ENCODE measurements at regions not wholly inside any gene's neighbourhood (a gene's known extent, or its start where the extent isn't known, plus 50 kb on each side); places are given as distances from the start of the nearest gene placed in this dataset.

DNA sequence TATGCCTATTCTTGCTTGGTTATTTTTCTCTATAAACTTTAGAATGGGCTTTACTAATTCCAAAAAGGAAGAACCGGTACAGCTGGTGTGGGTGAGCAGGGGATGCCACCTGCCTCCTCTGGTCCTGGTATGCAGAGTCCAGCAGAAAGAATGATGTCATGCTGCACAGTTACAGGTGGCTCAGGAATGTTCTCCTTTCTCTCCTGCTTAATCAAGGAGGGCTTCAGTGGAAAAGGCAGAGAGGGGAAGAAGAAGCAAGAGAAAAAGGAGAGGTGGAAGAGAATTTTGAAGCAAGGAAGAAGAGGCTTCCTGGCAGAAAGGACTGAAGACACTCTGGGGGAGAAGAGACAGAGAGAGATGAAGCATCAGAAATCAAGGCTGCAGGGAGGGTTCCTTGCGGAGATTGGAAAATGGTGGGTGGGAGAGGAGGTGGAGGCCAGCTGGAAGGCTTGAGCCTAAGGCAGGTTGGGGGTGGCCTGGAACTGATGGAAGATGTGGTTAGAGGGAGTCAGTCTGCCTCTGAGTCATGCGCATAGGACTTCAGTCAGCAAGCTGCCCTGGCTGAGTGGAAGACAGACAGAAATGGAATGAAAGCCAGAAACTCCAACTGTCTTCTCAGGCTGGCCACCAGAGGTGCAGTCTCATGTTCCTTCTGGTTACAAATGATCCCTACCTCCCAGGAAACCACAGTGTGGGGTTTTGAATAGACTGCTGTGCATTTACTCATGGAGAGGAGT is 64.6 kb upstream of the CRHR1 start (continued):
- TF ChIP-seq, protein P1, sequence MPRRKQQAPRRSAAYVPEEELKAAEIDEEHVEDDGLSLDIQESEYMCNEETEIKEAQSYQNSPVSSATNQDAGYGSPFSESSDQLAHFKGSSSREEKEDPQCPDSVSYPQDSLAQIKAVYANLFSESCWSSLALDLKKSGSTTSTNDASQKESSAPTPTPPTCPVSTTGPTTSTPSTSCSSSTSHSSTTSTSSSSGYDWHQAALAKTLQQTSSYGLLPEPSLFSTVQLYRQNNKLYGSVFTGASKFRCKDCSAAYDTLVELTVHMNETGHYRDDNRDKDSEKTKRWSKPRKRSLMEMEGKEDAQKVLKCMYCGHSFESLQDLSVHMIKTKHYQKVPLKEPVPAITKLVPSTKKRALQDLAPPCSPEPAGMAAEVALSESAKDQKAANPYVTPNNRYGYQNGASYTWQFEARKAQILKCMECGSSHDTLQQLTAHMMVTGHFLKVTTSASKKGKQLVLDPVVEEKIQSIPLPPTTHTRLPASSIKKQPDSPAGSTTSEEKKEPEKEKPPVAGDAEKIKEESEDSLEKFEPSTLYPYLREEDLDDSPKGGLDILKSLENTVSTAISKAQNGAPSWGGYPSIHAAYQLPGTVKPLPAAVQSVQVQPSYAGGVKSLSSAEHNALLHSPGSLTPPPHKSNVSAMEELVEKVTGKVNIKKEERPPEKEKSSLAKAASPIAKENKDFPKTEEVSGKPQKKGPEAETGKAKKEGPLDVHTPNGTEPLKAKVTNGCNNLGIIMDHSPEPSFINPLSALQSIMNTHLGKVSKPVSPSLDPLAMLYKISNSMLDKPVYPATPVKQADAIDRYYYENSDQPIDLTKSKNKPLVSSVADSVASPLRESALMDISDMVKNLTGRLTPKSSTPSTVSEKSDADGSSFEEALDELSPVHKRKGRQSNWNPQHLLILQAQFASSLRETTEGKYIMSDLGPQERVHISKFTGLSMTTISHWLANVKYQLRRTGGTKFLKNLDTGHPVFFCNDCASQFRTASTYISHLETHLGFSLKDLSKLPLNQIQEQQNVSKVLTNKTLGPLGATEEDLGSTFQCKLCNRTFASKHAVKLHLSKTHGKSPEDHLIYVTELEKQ (tag by site-specific recombination; IDR thresholded peaks at IDR 0.05; ENCODE audit: borderline replicate concordance): no peak

DNA sequence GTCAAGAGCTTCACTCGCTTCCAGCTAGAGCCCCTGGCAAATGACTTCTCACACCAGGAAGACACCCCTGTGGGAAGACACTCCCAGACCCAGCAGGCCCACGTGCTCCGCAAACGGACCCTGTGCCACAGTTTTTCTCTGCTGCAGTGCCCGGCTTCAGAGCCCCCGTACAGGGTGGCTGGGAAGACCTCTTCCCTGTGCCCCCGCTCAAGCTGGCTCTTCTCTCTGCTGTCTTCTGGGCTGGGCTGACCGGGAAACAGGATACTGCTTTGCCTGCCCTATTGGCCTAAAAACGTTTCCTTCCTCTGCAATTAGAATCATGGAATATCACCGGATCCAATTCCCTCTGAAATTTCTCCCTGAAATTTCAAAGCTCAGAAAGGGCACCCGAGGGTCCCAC is 63.7 kb upstream of the CRHR1 start:
- H3K36me3 ChIP-seq (ENCODE audit: control insufficient read depth in 2 of 2, insufficient read depth in 1 of 2, low read length in 2 of 2): no peaks in the 10 kb centered on the region
- ChIA-PET POLR2A (no interaction called here), CTCF (interaction anchor here (0.7 to 2.8 kb wide), 10 partner anchors 8 to 173 kb away, joined by 3 to 12 read pairs (median 6); partner anchors contain the start of gene CRHR1)
- H3K27ac ChIP-seq (ENCODE audit: extremely low read depth, low read depth, low read length): no peak overlapping the region
- H3K9me3 ChIP-seq (ENCODE audit: control insufficient read depth, insufficient read depth, low read depth, low read length): no peaks in the 10 kb centered on the region
- H3K4me1 ChIP-seq (ENCODE audit: control insufficient read depth, insufficient read depth, low read length): peaks cover 2% of the 10 kb centered on the region; the same call in 1 of the 2 replicates
- no peak overlapping the region for H3K4me3 ChIP-seq (ENCODE audit: low read depth, low read length)
- TF ChIP-seq ZNF423 (tag by site-specific recombination; IDR thresholded peaks at IDR 0.05) (no peak), ZNF140 (tag by site-specific recombination; IDR thresholded peaks at IDR 0.05) (no peak), ZNF571 (tag by site-specific recombination; IDR thresholded peaks at IDR 0.05) (no peak), KLF16 (tag by site-specific recombination; IDR thresholded peaks at IDR 0.05) (no peak)
- TF ChIP-seq, protein P2, sequence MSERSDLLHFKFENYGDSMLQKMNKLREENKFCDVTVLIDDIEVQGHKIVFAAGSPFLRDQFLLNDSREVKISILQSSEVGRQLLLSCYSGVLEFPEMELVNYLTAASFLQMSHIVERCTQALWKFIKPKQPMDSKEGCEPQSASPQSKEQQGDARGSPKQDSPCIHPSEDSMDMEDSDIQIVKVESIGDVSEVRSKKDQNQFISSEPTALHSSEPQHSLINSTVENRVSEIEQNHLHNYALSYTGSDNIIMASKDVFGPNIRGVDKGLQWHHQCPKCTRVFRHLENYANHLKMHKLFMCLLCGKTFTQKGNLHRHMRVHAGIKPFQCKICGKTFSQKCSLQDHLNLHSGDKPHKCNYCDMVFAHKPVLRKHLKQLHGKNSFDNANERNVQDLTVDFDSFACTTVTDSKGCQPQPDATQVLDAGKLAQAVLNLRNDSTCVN (tag by site-specific recombination; optimal IDR thresholded peaks at IDR 0.05): no peak
- TF ChIP-seq, protein P3, sequence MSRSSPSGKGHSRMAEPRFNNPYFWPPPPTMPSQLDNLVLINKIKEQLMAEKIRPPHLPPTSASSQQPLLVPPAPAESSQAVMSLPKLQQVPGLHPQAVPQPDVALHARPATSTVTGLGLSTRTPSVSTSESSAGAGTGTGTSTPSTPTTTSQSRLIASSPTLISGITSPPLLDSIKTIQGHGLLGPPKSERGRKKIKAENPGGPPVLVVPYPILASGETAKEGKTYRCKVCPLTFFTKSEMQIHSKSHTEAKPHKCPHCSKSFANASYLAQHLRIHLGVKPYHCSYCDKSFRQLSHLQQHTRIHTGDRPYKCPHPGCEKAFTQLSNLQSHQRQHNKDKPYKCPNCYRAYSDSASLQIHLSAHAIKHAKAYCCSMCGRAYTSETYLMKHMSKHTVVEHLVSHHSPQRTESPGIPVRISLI (tag by site-specific recombination; IDR thresholded peaks at IDR 0.05): no peak

DNA sequence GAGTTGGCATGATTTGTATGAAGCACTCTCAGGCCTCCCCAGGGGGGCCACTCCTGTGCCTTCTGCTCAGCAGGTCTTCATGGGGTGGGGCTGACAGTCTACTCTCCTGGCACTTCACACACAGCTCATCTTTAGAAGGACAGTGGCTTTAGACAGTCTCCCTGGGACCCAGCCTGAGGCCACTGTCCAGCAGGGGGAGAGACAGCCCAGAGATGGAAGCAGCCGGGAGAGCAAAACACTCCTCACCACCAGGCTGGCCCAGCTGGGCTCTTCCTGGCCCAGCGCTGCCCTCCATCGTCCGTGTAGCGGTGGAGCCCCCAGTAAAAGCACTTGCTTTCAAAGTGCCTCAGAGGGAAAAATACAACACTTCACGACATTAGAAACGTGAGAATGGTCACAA is 62.0 kb upstream of the CRHR1 start:
- POLR2A ChIA-PET: no interaction called here
- TF ChIP-seq ZNF169 (tag by site-specific recombination; IDR thresholded peaks at IDR 0.05): no peak
- TF ChIP-seq, protein P4, sequence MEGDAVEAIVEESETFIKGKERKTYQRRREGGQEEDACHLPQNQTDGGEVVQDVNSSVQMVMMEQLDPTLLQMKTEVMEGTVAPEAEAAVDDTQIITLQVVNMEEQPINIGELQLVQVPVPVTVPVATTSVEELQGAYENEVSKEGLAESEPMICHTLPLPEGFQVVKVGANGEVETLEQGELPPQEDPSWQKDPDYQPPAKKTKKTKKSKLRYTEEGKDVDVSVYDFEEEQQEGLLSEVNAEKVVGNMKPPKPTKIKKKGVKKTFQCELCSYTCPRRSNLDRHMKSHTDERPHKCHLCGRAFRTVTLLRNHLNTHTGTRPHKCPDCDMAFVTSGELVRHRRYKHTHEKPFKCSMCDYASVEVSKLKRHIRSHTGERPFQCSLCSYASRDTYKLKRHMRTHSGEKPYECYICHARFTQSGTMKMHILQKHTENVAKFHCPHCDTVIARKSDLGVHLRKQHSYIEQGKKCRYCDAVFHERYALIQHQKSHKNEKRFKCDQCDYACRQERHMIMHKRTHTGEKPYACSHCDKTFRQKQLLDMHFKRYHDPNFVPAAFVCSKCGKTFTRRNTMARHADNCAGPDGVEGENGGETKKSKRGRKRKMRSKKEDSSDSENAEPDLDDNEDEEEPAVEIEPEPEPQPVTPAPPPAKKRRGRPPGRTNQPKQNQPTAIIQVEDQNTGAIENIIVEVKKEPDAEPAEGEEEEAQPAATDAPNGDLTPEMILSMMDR (tag by site-specific recombination; IDR thresholded peaks at IDR 0.05): 0 out of 2 replicates have a peak, but pooled peaks have one; percentile 19
- H3K4me1 ChIP-seq (ENCODE audit: control insufficient read depth, insufficient read depth, low read length): peaks cover 2% of the 10 kb centered on the region; the same call in 1 of the 2 replicates
- CTCF ChIA-PET: interaction anchor here (0.7 to 2.8 kb wide), 7 partner anchors 9 to 503 kb away, joined by 3 to 12 read pairs (median 3); partner anchors contain the start of gene CRHR1
- H3K27ac ChIP-seq (ENCODE audit: extremely low read depth, low read depth, low read length): no peak overlapping the region
- no peak overlapping the region for H3K4me3 ChIP-seq (ENCODE audit: low read depth, low read length)
- H3K36me3 ChIP-seq (ENCODE audit: control insufficient read depth in 2 of 2, insufficient read depth in 1 of 2, low read length in 2 of 2): no peaks in the 10 kb centered on the region
- no peaks in the 10 kb centered on the region for H3K9me3 ChIP-seq (ENCODE audit: control insufficient read depth, insufficient read depth, low read depth, low read length)

DNA sequence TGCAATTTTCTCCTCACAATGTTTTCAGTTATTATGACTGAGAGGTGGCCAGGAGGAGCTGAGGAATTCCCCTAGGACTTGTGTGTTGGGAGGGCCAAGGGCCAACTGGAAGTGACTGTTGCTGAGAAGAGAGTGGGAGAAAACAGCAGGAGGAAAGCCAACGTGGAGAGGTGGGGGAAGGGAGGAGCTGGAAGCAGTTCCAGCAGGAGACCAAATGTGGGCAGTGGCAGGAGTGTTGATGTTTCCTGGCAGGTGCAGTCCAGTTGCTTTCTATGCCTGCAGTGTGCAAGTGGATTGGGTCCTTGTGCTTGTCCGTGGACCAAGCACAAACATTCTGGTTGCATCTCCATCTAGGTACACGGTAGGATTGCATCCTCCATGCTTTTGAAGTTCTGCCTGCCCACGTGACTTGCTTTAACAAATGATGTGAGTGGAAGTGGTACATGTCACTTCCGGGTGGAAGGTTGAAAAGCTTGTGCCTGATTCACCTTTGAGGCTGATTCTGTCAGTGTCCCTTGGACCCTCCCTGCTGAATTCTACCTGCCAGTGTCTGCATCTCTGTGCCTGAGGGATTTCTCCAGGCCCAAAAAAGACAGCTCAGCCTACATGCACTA is 54.7 kb upstream of the CRHR1 start:
- H3K9me3 ChIP-seq (ENCODE audit: control insufficient read depth, insufficient read depth, low read depth, low read length): no peaks in the 10 kb centered on the region
- no peaks in the 10 kb centered on the region for H3K36me3 ChIP-seq (ENCODE audit: control insufficient read depth in 2 of 2, insufficient read depth in 1 of 2, low read length in 2 of 2)
- no peak overlapping the region for H3K4me3 ChIP-seq (ENCODE audit: low read depth, low read length)
- H3K27ac ChIP-seq (ENCODE audit: extremely low read depth, low read depth, low read length): no peak overlapping the region
- ChIA-PET CTCF (interaction anchor here (0.6 to 2.9 kb wide), 4 partner anchors 9 to 102 kb away, joined by 3 to 9 read pairs (median 4); no protein-coding TSS in a partner anchor), POLR2A (no interaction called here)
- no peaks in the 10 kb centered on the region for H3K4me1 ChIP-seq (ENCODE audit: control insufficient read depth, insufficient read depth, low read length)
- TF ChIP-seq, protein P5, sequence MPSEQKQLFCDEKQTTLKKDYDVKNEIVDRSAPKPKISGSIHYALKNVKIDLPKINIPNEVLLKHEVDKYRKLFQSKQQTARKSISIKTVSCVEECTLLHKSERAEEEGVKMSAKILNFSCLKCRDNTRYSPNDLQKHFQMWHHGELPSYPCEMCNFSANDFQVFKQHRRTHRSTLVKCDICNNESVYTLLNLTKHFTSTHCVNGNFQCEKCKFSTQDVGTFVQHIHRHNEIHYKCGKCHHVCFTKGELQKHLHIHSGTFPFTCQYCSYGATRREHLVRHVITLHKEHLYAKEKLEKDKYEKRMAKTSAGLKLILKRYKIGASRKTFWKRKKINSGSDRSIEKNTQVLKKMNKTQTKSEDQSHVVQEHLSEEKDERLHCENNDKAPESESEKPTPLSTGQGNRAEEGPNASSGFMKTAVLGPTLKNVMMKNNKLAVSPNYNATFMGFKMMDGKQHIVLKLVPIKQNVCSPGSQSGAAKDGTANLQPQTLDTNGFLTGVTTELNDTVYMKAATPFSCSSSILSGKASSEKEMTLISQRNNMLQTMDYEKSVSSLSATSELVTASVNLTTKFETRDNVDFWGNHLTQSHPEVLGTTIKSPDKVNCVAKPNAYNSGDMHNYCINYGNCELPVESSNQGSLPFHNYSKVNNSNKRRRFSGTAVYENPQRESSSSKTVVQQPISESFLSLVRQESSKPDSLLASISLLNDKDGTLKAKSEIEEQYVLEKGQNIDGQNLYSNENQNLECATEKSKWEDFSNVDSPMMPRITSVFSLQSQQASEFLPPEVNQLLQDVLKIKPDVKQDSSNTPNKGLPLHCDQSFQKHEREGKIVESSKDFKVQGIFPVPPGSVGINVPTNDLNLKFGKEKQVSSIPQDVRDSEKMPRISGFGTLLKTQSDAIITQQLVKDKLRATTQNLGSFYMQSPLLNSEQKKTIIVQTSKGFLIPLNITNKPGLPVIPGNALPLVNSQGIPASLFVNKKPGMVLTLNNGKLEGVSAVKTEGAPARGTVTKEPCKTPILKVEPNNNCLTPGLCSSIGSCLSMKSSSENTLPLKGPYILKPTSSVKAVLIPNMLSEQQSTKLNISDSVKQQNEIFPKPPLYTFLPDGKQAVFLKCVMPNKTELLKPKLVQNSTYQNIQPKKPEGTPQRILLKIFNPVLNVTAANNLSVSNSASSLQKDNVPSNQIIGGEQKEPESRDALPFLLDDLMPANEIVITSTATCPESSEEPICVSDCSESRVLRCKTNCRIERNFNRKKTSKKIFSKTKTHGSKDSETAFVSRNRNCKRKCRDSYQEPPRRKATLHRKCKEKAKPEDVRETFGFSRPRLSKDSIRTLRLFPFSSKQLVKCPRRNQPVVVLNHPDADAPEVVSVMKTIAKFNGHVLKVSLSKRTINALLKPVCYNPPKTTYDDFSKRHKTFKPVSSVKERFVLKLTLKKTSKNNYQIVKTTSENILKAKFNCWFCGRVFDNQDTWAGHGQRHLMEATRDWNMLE (tag by site-specific recombination; conservative IDR thresholded peaks at IDR 0.05; ENCODE audit: low read depth): no peak
- no peak for TF ChIP-seq ZNF366 (tag by site-specific recombination; conservative IDR thresholded peaks at IDR 0.05)
- TF ChIP-seq ZFHX2 (tag by site-specific recombination; conservative IDR thresholded peaks at IDR 0.05): 0 out of 2 replicates have a peak, but pooled peaks have one; percentile 29
- TF ChIP-seq EGR2 (tag by site-specific recombination; IDR thresholded peaks at IDR 0.05; ENCODE audit: low read depth): peak; percentile 70
- TF ChIP-seq ZNF670 (tag by site-specific recombination; IDR thresholded peaks at IDR 0.05; ENCODE audit: low read depth): no peak

Measured in HEK293 (cell line).